ENCODE measurements at regions not wholly inside any gene's neighbourhood (a gene's known extent, or its start where the extent isn't known, plus 50 kb on each side); places are given as distances from the start of the nearest gene placed in this dataset.

DNA sequence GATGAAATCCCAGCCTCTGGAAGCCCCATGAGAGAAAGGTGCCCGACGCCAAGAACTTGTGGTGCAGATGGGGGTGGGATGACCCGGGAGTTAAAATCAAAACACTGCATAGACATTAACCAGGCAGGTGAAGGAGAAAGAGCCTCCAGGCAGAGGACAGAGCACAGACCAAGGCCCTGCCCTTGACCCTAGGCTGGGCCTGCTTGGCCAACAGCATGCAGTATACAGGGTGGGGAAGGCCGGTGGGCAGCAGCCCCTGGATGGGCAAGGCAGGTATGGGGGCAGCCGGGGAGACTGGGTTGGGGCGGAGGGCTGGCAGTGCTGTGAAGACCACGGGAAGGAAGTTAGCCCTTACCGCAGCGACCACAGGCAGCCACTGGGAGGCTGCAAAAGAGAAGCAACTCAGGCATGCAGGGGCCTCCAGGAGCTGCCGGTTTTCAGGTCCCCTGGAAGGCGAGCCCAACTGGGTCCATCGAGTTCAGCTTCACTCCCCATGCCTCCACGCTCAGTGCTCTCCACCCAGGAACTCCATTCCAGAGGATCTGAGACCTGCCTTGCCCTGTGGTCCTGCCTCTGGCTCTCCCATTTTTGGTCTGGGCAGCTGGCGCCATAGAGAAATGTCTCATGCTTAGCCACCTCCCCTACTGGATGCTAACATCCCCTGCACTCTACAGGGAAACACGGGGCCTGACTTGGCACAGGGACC lies 81.2 kb downstream of the C16orf95 start:
- Mint-ChIP-seq H3K27me3 (peaks cover 45% of the 10 kb centered on the region), H3K27ac (peak overlapping the region in 1 of 2 donors; percentile 90), H3K4me1 (peaks cover 17% of the 10 kb centered on the region), H3K9me3 (no peaks in the 10 kb centered on the region), H3K4me3 (peak overlapping the region in 1 of 2 donors; percentile 48)
- no peak for DNase-seq
- peak; percentile 48 for ATAC-seq

- H3K9me3 Mint-ChIP-seq: no peaks in the 10 kb centered on the region
- peak overlapping the region in 1 of 2 donors; percentile 48 for H3K4me3 Mint-ChIP-seq
- ATAC-seq: peak; percentile 28
- H3K27me3 Mint-ChIP-seq: peaks cover 45% of the 10 kb centered on the region
- no peak for DNase-seq
- H3K27ac Mint-ChIP-seq: no peak overlapping the region
- H3K4me1 Mint-ChIP-seq: peaks cover 17% of the 10 kb centered on the region
Measured at GRCh38 chr16:87236516-87237115, 80.6 kb downstream of the C16orf95 start.

- peaks cover 45% of the 10 kb centered on the region for H3K27me3 Mint-ChIP-seq
Measured at GRCh38 chr16:87238361-87238715, 78.9 kb downstream of the C16orf95 start.

GRCh38 chr16:87239545-87239944 lies 77.6 kb downstream of the C16orf95 start:
- no peak overlapping the region for H3K27ac Mint-ChIP-seq
- H3K4me1 Mint-ChIP-seq: peaks cover 17% of the 10 kb centered on the region
- no peak for DNase-seq

More at GRCh38 chr16:87238361-87238715, 78.9 kb downstream of the C16orf95 start:
- Mint-ChIP-seq H3K4me3 (no peak overlapping the region), H3K27ac (peak overlapping the region in 1 of 2 donors; percentile 34), H3K9me3 (no peaks in the 10 kb centered on the region), H3K4me1 (peaks cover 17% of the 10 kb centered on the region)
- no peak for DNase-seq
- ATAC-seq: no peak

DNA sequence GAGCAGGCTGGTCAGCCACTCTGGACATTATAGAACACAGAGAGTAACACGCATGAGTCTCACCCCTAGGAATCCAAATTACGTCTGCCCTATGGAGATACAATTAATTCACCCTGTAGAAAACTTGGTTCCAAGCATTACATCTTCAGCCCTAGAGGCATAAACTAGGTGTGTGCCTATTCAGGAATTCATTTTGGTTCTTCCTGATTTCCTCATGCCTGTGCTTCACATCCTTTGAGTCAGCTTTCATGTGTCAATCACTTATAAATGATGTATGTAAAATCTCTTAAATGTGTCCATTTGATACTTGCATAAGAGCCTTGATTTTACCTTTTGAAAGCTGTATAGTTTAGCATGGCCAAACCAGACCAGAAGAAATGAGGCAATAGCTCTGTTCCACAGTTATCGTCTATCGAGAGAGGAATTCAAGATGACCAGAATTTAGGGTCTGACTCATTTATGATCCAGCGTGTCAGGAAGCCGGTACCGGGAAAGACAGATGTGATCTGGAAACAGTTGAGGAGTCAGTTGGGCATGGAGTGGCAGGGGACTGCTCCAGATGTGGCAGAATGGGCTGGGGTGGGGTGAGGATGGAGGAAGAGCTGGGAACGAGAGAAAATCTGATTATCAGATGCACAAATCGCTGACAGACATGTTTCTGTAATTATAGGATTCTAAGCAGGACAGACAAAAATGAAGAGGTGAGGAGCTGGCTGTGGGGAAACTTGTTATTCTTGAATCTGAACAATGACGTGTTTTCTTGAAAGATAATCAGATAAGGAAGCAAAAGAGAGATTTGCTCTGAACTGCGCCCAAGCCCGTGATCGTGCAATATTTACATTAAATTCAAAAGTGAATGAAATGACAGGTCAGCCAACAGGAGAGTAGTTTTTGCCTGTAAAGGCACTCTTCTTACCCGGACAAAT lies 76.7 kb downstream of the C16orf95 start:
- Mint-ChIP-seq H3K27me3 (peaks cover 34% of the 10 kb centered on the region), H3K27ac (peak overlapping the region in 1 of 2 donors; percentile 23), H3K4me3 (no peak overlapping the region), H3K9me3 (no peaks in the 10 kb centered on the region), H3K4me1 (peaks cover 14% of the 10 kb centered on the region)
- ATAC-seq: no peak
- no peak for DNase-seq

More at GRCh38 chr16:87239545-87239944, 77.6 kb downstream of the C16orf95 start:
- Mint-ChIP-seq H3K4me3 (no peak overlapping the region), H3K9me3 (no peaks in the 10 kb centered on the region), H3K27me3 (peaks cover 43% of the 10 kb centered on the region)
- no peak for ATAC-seq

- Mint-ChIP-seq H3K27me3 (peaks cover 26% of the 10 kb centered on the region), H3K9me3 (no peaks in the 10 kb centered on the region), H3K4me1 (peaks cover 6% of the 10 kb centered on the region), H3K27ac (no peak overlapping the region), H3K4me3 (no peak overlapping the region)
- ATAC-seq: no peak
- DNase-seq: no peak
Measured at GRCh38 chr16:87241137-87241771, 75.9 kb downstream of the C16orf95 start.

- Mint-ChIP-seq H3K27me3 (peaks cover 4% of the 10 kb centered on the region), H3K4me1 (peaks cover 2% of the 10 kb centered on the region), H3K9me3 (no peaks in the 10 kb centered on the region), H3K4me3 (no peak overlapping the region), H3K27ac (no peak overlapping the region)
- no peak for DNase-seq
- no peak for ATAC-seq
Measured at GRCh38 chr16:87243478-87243877, 73.7 kb downstream of the C16orf95 start.

GRCh38 chr16:87244636-87245197 lies 72.5 kb downstream of the C16orf95 start:
- Mint-ChIP-seq H3K9me3 (no peaks in the 10 kb centered on the region), H3K27ac (no peak overlapping the region), H3K4me3 (no peak overlapping the region), H3K4me1 (peaks cover 11% of the 10 kb centered on the region), H3K27me3 (no peaks in the 10 kb centered on the region)
- no peak for DNase-seq
- ATAC-seq: no peak

DNA sequence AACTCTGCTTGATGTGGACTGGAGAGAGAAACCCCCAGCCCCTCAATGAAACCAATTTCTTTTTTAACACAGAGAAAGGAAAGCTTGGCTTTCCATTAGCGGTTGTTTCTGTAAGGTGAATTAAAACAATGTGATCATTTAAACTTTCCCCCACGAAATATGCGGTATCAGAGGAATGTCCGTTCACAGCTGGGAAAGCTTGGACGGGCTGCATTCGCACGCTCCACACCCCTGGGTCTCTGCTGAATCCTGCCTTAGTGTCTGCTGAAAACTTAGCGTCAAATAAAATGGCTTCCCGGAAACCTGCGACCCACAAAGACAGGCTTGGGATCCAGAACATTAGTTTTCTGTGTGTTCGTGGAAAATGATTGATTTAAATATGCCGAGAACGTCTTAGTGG lies 71.7 kb downstream of the C16orf95 start:
- H3K4me3 Mint-ChIP-seq: no peak overlapping the region
- peaks cover 11% of the 10 kb centered on the region for H3K4me1 Mint-ChIP-seq
- no peaks in the 10 kb centered on the region for H3K9me3 Mint-ChIP-seq
- DNase-seq (no peak), ATAC-seq (no peak)
- no peaks in the 10 kb centered on the region for H3K27me3 Mint-ChIP-seq
- no peak overlapping the region for H3K27ac Mint-ChIP-seq

DNA sequence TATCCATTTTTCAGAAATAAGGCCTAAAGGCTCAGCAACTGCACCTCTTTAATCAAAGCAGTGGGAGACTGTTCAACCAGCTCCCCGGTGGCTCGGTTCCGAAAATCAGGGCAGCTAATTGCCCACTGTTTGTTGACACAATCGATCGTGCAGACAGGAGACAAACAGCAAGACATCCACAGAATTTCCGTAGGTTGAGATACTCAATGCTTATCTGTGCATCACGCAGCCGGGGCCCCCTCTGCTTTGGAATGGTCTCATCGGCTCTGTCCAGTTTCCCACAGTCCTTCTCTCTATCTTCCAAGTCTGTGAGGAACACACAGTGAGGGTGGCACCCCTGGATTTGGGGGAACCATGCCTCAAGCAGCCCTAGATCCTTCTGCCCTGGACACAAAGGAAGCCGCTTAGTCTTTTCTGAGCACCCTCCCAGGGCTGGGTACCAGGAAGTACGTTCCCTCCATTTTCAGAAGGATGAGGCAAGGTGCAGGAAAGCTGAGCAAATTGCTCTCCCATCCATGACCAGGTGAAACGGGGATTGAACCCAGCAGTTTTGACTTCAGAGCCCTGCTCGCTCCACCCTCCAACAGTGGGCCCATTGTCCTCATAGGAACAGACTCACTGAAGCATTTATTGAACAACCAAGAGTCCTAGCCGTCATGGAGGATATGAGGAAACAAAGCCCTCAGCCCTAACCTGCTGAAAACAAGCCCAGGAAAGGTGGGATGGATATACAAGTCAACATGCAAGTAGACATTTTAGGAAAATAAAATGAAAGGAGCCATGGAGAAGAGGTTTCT lies 70.7 kb downstream of the C16orf95 start:
- no peak overlapping the region for H3K4me3 Mint-ChIP-seq
- peaks cover 11% of the 10 kb centered on the region for H3K4me1 Mint-ChIP-seq
- no peaks in the 10 kb centered on the region for H3K27me3 Mint-ChIP-seq
- DNase-seq (no peak), ATAC-seq (no peak)
- H3K9me3 Mint-ChIP-seq: no peaks in the 10 kb centered on the region
- H3K27ac Mint-ChIP-seq: no peak overlapping the region

DNA sequence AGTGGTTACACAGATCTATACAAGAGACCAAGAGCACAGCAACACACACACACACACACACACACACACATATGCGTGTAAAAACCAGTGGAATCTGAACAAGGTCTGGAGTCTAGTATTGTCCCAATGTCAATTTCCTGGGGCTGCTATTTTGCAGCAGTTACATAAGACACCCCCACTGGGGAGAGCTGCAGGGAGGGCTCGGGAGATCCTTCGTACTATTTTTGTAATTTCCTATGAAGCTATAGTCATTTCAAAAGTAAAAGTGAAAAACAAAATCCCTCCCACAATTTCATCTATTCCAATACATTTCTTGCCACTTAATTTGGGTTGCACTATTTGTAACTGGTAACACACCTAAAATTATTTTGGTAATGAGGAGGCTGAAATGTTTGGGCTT lies 68.5 kb downstream of the C16orf95 start:
- H3K27me3 Mint-ChIP-seq: no peaks in the 10 kb centered on the region
- ATAC-seq (no peak), DNase-seq (no peak)
- no peaks in the 10 kb centered on the region for H3K9me3 Mint-ChIP-seq
- H3K4me3 Mint-ChIP-seq: no peak overlapping the region
- H3K27ac Mint-ChIP-seq: no peak overlapping the region
- peaks cover 11% of the 10 kb centered on the region for H3K4me1 Mint-ChIP-seq

DNA sequence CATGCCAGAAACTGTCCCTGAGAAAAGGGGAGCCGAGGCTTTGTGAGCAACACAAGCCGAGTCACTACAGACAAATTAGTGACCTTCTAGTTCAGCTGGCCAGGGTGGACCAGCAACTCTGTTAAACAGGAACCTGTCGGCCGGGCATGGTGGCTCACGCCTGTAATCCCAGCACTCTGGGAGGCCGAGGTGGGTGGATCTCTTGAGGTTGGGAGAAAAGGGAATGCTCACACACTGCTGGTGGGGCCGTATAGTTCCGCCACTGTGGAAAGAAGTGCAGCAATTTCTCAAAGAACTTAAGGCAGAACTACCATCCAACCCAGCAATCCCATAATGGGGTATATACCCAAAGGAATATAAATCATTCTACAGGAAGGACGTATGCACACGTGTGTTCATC lies 67.8 kb downstream of the C16orf95 start:
- Mint-ChIP-seq H3K4me1 (peaks cover 11% of the 10 kb centered on the region), H3K27ac (no peak overlapping the region), H3K9me3 (no peaks in the 10 kb centered on the region), H3K27me3 (no peaks in the 10 kb centered on the region), H3K4me3 (no peak overlapping the region)
- DNase-seq: no peak
- ATAC-seq: no peak

GRCh38 chr16:87250431-87250960 lies 66.7 kb downstream of the C16orf95 start:
- no peaks in the 10 kb centered on the region for H3K27me3 Mint-ChIP-seq
- H3K4me3 Mint-ChIP-seq: no peak overlapping the region
- no peak overlapping the region for H3K27ac Mint-ChIP-seq
- no peaks in the 10 kb centered on the region for H3K9me3 Mint-ChIP-seq
- H3K4me1 Mint-ChIP-seq: peaks cover 11% of the 10 kb centered on the region
- DNase-seq: no peak
- no peak for ATAC-seq

DNA sequence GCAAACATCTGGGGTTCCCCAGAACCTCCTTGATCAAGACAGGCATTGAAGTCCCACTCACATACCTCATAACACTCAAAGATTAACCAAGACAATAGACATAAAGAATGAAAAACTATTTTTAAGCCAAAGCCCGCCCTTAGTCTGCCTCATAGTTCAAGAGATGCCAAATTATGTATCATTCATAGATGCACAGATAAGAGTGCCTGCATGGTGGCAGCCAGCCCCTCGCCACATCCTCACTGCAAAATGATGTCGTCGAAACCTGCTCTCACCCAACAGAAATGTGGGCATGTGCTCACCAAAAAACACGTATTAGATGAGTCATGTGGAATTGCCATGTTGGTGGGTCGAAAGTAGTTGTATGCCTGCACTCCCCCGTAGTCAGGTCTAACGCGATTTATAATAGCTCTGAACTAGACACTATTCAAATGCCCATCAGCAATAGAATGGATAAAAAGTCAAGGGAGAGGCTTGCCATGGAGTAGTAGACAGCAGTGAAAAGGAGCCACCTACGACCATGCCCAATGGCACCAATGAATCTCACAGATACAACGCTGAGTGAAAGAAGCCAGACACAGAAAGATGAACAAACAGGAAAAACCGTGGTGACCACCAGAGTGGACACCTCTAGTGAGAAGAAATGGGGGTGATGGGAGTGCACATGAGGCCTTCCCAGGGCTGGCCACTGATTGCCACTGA lies 64.8 kb downstream of the C16orf95 start:
- H3K9me3 Mint-ChIP-seq: no peaks in the 10 kb centered on the region
- no peak overlapping the region for H3K4me3 Mint-ChIP-seq
- H3K27ac Mint-ChIP-seq: no peak overlapping the region
- H3K4me1 Mint-ChIP-seq: peaks cover 11% of the 10 kb centered on the region
- no peak for ATAC-seq
- H3K27me3 Mint-ChIP-seq: no peaks in the 10 kb centered on the region
- no peak for DNase-seq
